ENCODE measurements at regions not wholly inside any gene's neighbourhood (a gene's known extent, or its start where the extent isn't known, plus 50 kb on each side); places are given as distances from the start of the nearest gene placed in this dataset.
A peak's percentile ranks its signal among the peaks of the same experiment; 100 is the strongest.

- DNase-seq (ENCODE audit: low read depth) = peak; percentile 69
Measured at GRCh38 chr4:177573507-177573906, 131.3 kb upstream of the AGA start.

- DNase-seq (ENCODE audit: low read depth) = peak; percentile 70
Measured at GRCh38 chr4:177574446-177574845, 132.2 kb upstream of the AGA start.

- no peak for DNase-seq (ENCODE audit: low read depth)
Measured at GRCh38 chr4:177579649-177580048, 137.4 kb upstream of the AGA start.

DNA sequence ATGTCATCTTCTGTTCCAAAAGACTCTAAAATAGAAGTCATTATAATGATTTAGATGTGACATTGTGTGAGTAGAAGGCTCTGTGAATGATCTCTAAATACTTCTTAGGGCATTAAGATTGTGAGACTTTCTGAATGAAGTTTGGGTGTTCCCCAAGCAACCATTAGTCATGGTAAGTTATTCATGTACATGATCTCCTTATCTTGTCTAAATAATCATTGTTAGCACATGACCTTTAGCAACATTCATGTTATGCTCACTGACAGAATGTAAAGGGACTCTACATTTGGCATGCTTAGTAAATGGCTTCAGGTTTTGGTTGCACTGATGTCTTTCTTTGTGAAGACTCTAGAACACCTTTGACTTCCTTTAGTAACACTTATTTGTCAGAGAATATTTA is 140.8 kb upstream of the AGA start:
- DNase-seq (ENCODE audit: low read depth) = peak; percentile 19

DNA sequence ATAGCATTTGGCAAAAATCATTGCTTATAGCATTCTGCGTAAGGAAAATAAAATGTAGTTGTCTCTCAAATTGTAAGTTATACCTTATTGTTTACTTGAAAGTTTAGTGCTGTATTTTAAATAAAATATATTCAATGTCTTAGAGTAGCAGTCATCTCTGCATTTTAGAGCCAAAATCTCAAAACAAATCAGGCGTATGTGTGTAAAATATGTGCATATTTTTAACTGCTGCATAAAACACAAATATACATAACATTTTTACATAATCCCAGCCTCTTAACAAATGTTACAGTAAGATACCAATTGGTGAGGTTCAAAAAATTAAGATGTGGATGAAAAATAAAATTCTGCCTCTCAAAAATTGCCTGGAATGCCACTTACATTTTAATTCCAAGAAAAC is 145.8 kb upstream of the AGA start:
- DNase-seq (ENCODE audit: low read depth) = no peak

GRCh38 chr4:177595386-177595785 is 153.1 kb upstream of the AGA start:
- no peak for DNase-seq (ENCODE audit: low read depth)

DNA sequence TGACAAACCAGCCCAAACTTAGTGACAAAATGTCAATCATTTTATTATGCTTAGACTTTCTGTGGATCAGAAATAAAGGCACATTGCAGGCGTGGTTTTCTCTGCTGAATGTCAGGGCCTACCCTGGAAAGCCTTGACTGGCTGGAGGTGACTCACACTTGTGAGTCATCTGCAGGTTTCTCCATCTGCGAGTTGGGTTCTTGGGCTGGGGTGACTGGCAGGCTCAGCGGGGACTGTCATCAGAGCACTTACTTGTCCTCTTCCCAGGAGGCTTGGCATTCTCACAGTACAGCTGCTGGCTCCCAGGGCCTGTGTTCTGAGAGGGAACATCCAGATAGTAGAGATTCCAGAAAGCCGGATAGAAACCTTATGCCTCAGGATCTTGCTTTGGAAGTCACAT is 153.8 kb upstream of the AGA start:
- DNase-seq (ENCODE audit: low read depth) = peak; percentile 83

- no peak for DNase-seq (ENCODE audit: low read depth)
Measured at GRCh38 chr4:177596991-177597390, 154.8 kb upstream of the AGA start.

DNA sequence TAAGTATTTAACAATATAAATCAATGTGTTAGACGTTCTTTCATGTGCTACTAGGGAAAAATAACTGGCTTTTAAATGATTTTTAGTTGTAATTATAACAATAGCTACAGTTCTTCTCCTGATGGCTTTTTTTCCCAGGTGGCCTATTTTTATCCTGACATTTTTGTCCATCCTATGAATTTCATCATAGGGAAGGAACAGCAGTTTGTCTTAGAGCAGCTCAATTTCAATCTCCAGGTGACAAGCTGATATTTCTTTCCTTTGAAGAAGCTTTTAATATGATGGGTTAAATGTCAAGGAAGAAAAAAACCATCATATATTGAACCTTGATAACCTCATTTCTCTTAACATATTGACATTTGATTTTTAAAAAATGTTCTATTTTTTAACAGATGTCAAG is 163.0 kb upstream of the AGA start:
- DNase-seq (ENCODE audit: low read depth) = no peak

DNA sequence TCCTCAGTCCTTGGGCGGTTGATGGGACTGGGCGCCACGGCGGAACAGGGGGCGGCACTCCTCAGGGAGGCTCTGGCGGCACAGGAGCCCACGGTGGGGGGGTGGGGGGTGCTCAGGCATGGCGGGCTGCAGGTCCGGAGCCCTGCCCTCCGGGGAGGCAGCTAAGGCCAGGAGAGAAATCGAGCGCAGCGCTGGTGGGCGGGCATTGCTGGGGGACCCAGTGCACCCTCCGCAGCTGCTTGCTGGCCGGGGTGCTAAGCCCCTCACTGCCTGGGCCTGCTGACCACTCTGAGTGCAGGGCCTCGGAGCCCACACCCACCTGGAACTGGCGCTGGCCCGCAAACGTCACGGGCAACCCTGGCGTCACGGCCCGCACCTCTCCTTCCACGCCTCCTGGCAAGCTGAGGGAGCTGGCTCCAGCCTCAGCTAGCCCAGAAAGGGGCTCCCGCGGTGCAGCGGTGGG is 164.9 kb upstream of the AGA start:
- no peak for DNase-seq (ENCODE audit: low read depth)

GRCh38 chr4:177611974-177612664 is 169.9 kb upstream of the AGA start:
- DNase-seq (ENCODE audit: low read depth) = no peak

- no peak for DNase-seq (ENCODE audit: low read depth)
Measured at GRCh38 chr4:177612684-177613083, 170.4 kb upstream of the AGA start.

DNA sequence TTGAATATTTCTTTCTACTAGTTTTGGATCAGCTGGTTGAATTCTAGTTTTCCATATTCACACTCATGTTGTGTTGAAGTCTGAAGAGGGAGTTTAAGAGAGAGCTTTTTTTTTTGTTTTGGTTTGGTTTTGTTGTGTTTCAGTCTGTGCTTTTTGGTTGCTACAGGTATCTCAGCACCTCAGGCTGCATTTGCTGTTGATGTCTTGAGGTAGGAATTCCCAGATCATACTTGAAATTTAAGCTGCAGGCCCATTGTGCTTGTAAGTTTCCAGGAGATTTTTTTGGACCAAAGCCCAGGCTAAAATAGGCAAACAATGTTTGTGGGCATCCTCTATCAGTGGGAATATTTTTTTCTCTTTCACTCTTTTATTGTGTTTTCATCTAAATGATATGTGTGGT is 190.2 kb upstream of the AGA start:
- peak; percentile 27 for DNase-seq (ENCODE audit: low read depth)

DNA sequence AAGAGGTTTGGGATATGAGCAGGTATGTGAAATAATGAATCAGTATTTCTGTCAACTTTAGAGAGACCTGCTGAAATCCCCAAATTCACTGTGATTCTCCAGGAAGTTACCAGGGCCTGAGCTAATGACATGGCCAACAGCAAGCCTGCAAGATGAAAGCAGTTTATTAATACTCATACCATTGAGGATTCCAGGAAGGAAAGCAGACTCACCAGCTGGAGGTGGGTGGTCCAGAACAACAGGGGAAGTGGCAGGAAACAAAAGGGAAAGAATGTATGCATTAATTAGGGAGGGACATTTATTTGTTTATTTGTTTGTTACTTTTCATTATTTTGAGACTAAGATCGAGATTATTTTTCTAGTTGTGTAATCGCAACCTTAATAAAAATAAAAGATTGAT is 196.6 kb upstream of the AGA start:
- DNase-seq (ENCODE audit: low read depth) = no peak

DNA sequence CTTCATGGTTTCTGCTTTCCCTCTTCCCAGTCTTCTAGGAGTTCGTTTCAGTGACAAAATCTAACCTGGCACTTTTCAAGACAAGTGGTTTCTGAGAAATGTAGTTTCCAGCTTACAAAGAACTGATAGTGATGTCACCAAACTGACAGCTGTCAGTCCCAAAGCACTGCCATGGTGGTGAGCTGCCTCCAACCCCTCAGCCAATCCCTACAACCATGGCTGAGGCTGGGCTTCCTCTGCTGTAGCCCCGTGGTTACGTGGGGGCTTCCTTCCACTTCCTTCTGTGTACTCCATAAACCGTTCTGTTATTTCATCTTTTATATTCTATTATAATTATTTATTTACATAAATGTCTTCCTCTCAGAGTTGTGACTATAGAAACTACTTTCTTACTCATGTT is 198.6 kb upstream of the AGA start:
- no peak for DNase-seq (ENCODE audit: low read depth)

DNA sequence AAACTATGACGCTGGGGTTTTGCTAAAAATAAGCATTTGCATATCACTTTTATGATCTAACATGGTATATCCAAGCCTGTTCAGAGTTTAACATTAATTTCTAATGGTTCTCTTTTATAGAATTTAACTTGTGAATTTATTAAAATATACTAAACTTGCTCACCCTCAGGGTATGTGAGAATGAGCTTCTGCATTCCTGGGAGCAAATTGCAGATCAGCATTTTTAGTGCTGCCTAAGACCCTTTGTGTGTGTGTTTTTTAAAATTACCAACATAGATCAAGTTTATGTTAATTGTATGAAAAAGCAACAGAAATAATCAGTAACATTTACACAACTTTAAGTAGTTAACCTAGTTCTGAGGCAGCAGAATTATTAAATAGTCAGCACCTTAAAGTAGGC is 218.0 kb upstream of the AGA start:
- no peak for DNase-seq (ENCODE audit: low read depth)

DNA sequence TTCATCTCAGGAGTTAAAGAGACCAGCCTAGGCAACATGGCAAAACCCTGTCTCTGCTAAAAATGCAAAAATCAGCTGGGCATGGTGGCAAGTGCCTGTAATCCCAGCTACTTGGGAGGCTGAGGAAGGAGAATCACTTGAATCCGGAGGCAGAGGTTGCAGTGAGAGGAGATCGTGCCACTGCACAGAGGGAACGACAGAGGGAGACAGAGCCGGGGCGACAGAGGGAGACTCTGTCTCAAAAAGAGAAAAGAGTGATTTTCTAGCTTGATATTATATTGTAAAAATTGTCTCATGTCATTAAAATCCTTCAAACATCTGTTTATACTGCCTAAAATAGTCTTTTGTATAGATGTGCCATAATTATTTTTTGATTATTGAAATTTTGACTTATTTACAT is 225.4 kb upstream of the AGA start:
- DNase-seq (ENCODE audit: low read depth) = peak; percentile 9

- DNase-seq (ENCODE audit: low read depth) = no peak
Measured at GRCh38 chr4:177671387-177671786, 229.2 kb upstream of the AGA start.

DNA sequence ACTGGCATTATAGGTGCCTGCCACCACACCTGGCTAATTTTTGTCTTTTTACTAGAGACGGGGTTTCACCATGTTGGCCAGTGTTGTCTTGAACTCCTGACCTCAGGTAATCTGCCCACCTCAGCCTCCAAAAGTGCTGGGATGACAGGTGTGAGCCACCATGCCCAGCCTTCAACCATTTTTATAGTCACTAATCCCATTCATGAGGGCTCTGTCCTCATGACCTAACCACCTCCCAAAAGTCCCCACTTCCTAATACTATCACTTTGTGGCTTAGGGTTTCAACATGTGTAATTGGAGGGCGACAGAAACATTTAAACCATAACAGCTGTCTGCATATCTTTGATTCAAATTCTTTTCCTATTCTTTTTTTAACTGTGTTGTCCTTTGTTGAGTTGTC is 229.6 kb upstream of the AGA start:
- no peak for DNase-seq (ENCODE audit: low read depth)

DNA sequence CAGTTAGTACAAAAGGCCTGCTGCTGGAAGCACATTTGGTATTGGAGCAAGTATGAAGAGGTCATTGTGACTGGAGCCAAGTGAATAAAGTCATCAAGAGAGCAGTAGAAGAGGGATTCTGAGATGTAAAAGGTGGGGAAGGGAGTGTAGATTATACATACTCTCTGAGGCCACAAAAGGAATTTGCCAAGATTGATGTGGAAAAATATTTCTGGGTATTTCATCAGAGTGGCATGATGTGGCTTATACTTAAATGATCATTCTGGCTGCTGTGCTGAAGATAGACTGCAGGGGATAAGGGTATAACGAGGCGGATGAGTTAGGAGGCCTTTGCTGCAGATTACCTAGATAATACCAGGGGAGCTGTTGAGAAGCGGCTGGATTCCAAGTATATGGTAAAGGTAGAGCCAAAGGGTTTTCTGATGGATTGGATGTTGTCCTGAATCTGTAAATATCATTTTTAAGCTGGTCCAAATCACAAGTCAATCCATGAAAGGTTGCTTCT is 231.8 kb upstream of the AGA start:
- DNase-seq (ENCODE audit: low read depth) = no peak

DNA sequence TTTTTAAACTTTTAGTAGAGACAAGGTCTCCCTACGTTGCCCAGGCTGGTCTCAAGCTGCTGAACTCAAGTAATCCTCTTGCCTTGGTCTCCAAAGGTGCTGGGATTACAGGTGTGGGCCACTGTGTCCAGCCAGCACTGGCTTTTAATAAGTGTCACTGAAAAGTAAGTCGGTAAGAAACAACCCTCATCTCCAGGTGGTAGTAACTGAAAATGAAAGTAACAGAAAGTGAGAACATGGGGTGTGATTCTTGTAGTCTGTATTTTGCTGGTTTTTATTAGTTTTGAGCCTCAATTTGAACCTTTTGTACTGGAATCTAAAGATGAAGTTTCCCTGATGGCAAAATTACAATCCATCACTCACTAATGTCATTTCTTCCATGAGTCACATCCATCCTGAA is 238.1 kb upstream of the AGA start:
- no peak for DNase-seq (ENCODE audit: low read depth)

DNA sequence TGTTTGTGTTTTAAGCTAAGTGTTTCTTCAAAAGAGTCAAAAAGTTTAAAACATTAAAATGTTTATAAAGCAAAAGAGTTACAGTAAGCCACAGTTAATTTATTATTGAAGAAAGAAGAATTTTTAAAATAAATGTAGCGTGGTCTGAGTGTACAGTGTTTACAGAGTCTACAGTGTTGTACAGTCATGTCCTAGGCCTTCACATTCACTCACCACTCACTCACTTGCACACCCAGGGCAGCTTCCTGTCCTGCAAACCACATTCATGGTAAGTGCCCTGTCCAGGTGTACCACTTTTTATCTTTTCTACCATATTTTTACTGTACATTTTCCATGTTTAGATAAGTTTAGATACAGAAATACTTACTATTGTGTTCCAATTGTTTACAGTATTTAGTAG is 239.7 kb upstream of the AGA start:
- DNase-seq (ENCODE audit: low read depth) = peak; percentile 4

DNA sequence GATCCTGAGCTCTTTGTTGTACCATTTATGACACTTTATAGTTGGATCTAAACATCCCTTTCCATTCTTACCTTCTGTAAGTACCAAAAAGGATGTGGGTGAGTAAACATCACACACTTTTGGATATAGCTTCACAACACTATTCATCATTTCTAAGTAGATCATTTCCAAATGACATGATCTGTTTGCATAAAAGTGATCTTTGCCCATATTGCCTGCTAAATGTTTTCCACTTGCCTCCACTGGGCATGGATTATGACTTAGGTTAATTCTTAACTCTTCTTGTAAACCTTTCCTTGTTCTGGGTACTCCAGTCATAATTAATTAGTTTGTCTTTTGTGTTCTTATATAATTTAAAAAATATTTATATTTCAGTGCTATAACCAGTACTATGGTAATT is 244.9 kb upstream of the AGA start:
- no peak for DNase-seq (ENCODE audit: low read depth)

- DNase-seq (ENCODE audit: low read depth) = no peak
Measured at GRCh38 chr4:177692907-177693306, 250.7 kb upstream of the AGA start.
